Kidney epithelial cell (primary cell): ENCODE measurements at regions not wholly inside any gene's neighbourhood (a gene's known extent, or its start where the extent isn't known, plus 50 kb on each side); places are given as distances from the start of the nearest gene placed in this dataset.
"Not testable (repeated sequence)": the region's sequence is repeated elsewhere in the genome, so short reads cannot be mapped to it uniquely, and the experiment has no call there.

Source experiments
- DNase-seq: peaks from one replicate; pipeline ENCODE4 v3.0.0-alpha.2; 2010; ENCODE audit warnings: low read depth
- H3K27me3 ChIP-seq: 2 replicates; pipeline ENCODE4 v1.6.0; 2011; ENCODE audit warnings: low read length; ENCODE audit not compliant: control insufficient read depth, insufficient read depth
- H3K36me3 ChIP-seq: 2 replicates; pipeline ENCODE4 v1.5.1; 2011; ENCODE audit warnings: low read length; ENCODE audit not compliant: control insufficient read depth, insufficient read depth
- H3K4me3 ChIP-seq: 2 replicates; pipeline ENCODE4 v1.5.1; 2011; ENCODE audit warnings: low read depth, mild to moderate bottlenecking, control low read depth, low read length
- TF ChIP-seq, protein P1 (sequence below): IDR thresholded peaks from 2 replicates; pipeline ENCODE4 v1.5.1; 2011; ENCODE audit warnings: mild to moderate bottlenecking, moderate library complexity, low read length, control low read depth, inconsistent platforms; ENCODE audit not compliant: insufficient read depth, poor library complexity, severe bottlenecking

DNA sequence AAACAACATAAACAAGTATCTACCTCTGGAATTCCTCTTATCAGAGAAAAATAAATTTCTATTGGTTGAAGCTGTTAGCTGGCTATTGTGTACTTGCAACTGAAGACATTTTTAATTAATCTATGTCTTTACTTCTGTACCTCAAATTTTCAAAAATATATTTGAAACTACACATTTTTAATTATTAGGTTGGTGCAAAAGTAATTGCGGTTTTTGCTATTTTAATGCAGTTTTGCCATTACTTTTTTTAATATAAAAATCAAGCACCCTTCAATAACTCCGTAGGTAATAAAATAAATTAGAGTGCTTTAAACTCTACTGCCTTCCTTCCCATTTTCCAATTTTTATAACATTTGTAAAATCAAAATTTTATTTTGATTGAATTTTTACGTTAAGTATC lies 262.1 kb upstream of the DUSP10 start:
- Histone ChIP-seq H3K36me3 (no peaks in the 10 kb centered on the region), H3K4me3 (no peak overlapping the region), H3K27me3 (no peaks in the 10 kb centered on the region)
- TF ChIP-seq, protein P1, sequence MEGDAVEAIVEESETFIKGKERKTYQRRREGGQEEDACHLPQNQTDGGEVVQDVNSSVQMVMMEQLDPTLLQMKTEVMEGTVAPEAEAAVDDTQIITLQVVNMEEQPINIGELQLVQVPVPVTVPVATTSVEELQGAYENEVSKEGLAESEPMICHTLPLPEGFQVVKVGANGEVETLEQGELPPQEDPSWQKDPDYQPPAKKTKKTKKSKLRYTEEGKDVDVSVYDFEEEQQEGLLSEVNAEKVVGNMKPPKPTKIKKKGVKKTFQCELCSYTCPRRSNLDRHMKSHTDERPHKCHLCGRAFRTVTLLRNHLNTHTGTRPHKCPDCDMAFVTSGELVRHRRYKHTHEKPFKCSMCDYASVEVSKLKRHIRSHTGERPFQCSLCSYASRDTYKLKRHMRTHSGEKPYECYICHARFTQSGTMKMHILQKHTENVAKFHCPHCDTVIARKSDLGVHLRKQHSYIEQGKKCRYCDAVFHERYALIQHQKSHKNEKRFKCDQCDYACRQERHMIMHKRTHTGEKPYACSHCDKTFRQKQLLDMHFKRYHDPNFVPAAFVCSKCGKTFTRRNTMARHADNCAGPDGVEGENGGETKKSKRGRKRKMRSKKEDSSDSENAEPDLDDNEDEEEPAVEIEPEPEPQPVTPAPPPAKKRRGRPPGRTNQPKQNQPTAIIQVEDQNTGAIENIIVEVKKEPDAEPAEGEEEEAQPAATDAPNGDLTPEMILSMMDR = no peak
- no peak for DNase-seq

DNA sequence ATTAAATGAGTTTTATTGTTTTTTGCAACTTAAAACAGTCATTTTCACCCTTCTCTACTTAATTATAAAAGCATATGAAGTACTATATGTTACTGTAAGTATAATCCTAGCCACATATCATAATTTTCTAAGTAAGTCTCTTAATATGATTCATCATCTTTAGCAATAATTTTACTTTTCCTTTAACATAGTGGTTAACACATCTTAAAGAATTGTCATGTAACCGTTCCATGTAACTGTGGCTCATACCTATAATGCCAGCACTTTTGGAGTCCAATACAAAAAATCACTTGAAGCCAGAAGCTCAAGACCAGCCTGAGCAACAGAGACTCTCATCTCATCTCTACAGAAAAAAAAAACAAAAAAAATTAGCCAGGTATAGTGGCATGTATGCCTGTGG lies 260.6 kb upstream of the DUSP10 start:
- Histone ChIP-seq H3K36me3 (no peaks in the 10 kb centered on the region), H3K27me3 (no peaks in the 10 kb centered on the region), H3K4me3 (no peak overlapping the region)
- TF ChIP-seq, protein P1 = no peak
- DNase-seq = no peak

DNA sequence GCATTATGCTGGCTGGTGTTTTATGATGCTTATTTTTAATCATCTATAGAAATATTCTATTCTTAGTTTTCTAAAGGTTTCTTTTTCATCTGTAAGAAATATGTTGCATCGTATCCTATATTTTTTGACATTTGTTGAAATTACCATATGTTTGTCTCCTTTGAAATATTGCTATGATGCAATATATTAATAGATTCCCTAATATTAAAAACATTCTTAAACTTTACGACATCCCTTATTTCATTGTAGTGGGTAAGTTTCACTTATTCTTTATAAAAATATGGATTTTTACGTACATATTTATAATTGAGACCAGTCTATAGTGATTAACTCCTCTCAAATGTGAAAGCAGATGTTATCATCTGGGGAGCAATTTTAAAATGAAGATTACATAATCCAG lies 258.2 kb upstream of the DUSP10 start:
- no peak overlapping the region for H3K4me3 ChIP-seq
- no peaks in the 10 kb centered on the region for H3K27me3 ChIP-seq
- no peaks in the 10 kb centered on the region for H3K36me3 ChIP-seq
- DNase-seq = no peak
- TF ChIP-seq, protein P1 = no peak

DNA sequence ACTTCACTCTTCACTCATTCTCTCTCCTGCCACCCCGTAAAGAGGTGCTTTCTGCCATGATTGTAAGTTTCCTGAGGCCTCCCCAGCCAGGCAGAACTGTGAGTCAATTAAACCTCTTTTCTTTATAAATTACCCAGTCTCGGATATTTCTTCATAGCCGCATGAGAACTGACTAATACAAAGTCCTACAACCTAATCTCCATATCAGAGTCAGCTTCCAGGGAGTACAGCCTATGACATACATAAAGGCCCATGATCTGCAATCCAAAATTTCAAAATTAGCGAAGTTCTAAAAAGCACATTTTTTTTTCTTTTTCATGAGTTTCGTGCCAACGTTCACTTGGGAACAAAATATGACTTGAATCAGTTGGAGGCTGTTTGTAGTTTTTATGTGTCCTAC lies 256.9 kb upstream of the DUSP10 start:
- H3K27me3 ChIP-seq = no peaks in the 10 kb centered on the region
- DNase-seq = no peak
- TF ChIP-seq, protein P1 = no peak
- no peak overlapping the region for H3K4me3 ChIP-seq
- no peaks in the 10 kb centered on the region for H3K36me3 ChIP-seq

DNA sequence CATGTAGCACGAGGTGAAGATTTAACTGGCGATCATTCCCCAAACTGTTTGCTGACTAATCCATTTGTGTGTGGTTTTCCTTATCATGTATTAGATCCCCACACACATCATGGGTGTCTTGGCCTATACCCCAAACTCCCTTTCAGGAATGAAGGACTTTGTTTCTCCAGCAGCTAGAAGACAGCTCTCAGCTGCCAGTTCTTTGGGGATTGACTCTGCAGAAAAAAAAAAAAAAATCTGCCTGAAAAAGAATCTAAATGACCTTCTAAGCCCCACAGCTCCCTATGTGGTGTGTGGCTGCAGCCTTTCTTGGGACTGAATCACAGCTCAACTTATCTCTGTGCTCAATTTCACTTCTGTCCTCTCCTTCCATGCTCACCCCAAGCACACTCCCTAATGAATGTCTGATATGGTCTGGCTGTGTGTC lies 256.3 kb upstream of the DUSP10 start:
- no peak overlapping the region for H3K4me3 ChIP-seq
- no peaks in the 10 kb centered on the region for H3K27me3 ChIP-seq
- no peaks in the 10 kb centered on the region for H3K36me3 ChIP-seq
- TF ChIP-seq, protein P1 = no peak
- no peak for DNase-seq

DNA sequence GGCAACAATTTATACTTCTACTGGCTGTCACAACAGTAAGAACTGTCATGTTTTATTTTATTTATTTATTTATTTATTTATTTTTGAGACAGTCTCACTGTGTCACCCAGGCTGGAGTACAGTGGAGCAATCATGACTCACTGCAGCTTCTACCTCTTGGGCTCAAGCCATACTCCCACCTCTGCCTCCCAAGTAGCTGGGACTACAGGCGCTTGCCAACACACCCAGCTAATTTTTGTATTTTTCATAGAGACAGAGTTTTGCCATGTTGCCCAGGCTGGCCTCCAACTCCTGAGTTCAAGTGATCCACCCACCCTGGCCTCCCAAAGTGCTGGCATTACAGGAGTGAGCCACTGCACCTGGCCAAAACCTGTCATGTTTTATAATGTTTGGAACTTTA lies 255.1 kb upstream of the DUSP10 start:
- not testable (repeated sequence) for H3K27me3 ChIP-seq, DNase-seq, H3K4me3 ChIP-seq, H3K36me3 ChIP-seq
